Fibroblast of lung (primary cell): ENCODE measurements at regions not wholly inside any gene's neighbourhood (a gene's known extent, or its start where the extent isn't known, plus 50 kb on each side); places are given as distances from the start of the nearest gene placed in this dataset.

ENCODE experiments used
- EZH2 ChIP-seq: IDR thresholded peaks from 2 replicates; pipeline ENCODE4 v1.5.1; 2012; ENCODE audit warnings: low read length, control low read depth, mild to moderate bottlenecking; ENCODE audit errors: missing control alignments
- TF ChIP-seq, protein P1 (sequence below), 2 donors: IDR thresholded peaks in 1 of 2; conservative IDR thresholded peaks in 1 of 2; 1 replicate in 1 of 2; 2 replicates in 1 of 2; pipeline ENCODE4 v1.5.1; 2011 to 2012; ENCODE audit warnings: low read length in 2 of 2, control low read depth in 1 of 2, inconsistent platforms in 1 of 2, low read depth in 1 of 2, mild to moderate bottlenecking in 1 of 2

DNA sequence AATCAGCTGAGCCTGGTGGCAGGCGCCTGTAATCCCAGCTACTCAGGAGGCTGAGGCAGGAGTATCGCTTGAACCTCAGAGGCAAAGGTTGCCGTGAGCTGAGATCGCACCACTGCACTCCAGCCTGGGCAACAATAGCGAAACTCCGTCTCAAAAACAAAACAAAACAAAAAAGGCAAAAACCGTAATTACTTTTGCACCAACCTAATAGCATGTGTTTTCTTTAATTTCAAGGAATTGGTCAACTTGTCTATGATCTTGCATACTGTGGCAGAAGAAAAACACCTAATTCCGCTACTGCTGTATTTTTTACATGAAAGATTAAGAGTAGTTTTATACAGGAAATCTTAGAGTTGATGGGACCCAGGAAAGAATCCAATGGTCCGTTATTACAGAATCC, 241.2 kb downstream of the COL4A1 start:
- TF ChIP-seq, protein P1, sequence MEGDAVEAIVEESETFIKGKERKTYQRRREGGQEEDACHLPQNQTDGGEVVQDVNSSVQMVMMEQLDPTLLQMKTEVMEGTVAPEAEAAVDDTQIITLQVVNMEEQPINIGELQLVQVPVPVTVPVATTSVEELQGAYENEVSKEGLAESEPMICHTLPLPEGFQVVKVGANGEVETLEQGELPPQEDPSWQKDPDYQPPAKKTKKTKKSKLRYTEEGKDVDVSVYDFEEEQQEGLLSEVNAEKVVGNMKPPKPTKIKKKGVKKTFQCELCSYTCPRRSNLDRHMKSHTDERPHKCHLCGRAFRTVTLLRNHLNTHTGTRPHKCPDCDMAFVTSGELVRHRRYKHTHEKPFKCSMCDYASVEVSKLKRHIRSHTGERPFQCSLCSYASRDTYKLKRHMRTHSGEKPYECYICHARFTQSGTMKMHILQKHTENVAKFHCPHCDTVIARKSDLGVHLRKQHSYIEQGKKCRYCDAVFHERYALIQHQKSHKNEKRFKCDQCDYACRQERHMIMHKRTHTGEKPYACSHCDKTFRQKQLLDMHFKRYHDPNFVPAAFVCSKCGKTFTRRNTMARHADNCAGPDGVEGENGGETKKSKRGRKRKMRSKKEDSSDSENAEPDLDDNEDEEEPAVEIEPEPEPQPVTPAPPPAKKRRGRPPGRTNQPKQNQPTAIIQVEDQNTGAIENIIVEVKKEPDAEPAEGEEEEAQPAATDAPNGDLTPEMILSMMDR (conservative IDR thresholded peaks at IDR 0.05 in 1 of 2, IDR thresholded peaks at IDR 0.05 in 1 of 2; ENCODE audit: low read depth in 1 of 2, low read length in 2 of 2): no peak
- TF ChIP-seq EZH2: no peak
